GM12892 (cell line): ENCODE measurements at regions not wholly inside any gene's neighbourhood (a gene's known extent, or its start where the extent isn't known, plus 50 kb on each side); places are given as distances from the start of the nearest gene placed in this dataset.

Experiments used
- DNase-seq: peaks from one replicate; pipeline ENCODE4 v3.0.0; 2011; ENCODE audit not compliant: insufficient read length
- FAIRE-seq: peaks from 2 replicates; lab custom pipeline; 2011; peaks lifted over from hg19 to GRCh38; lab: Jason Lieb, UNC
- POLR2A ChIP-seq: IDR thresholded peaks from 2 replicates; pipeline ENCODE4 v1.6.1; 2011; ENCODE audit warnings: low read depth, low read length, control low read depth
- POLR2AphosphoS5 ChIP-seq: IDR thresholded peaks from 2 replicates; pipeline ENCODE4 v1.6.1; 2011; ENCODE audit warnings: low read depth, low read length, control low read depth
- TAF1 ChIP-seq: IDR thresholded peaks from 2 replicates; pipeline ENCODE4 v1.6.1; 2011; ENCODE audit warnings: low read depth, mild to moderate bottlenecking, control low read depth, low read length, borderline replicate concordance

DNA sequence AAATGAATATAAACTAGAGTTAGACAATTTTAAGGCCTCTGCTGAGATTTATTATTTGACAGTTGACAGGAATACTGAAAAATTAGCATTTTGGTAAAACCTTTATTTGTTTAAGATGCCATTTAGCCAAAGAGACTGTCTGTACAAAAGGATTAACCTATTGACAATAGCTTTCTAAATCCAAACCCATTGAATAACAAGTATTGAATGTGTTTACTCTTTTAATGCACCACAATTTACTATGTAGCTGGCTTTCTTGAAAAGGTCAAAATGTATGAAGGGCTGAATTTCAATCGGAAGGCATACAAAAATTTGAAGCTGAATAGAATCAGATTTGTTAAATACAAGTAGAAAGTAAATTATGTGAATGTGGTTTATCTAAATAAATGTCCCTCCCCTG, 374.5 kb downstream of the TEX13C start:
- no peak for FAIRE-seq
- TF ChIP-seq TAF1 (no peak), POLR2AphosphoS5 (no peak), POLR2A (no peak)
- no peak for DNase-seq

DNA sequence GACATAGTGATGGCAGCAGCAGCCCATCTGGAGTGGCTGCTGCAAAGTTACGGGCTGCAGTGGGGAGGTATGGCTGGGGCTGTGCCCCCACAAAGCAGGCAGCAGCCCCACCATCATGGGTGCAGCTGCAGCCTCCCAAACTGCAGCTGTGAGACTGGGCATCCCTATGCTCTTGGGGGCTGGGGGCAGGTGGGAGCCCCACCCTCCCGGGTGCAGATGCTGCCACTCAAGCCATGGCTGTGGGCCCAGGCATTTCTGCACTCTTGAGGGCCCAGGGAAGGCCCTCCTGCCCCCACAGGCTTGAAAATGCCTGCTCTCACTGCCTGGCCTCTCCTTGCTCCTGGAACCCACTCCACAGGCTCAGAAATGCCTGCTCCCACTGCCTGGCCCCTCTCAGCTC, 389.4 kb downstream of the TEX13C start:
- DNase-seq (no peak), FAIRE-seq (no peak)
- TF ChIP-seq TAF1 (no peak), POLR2A (no peak), POLR2AphosphoS5 (no peak)

DNA sequence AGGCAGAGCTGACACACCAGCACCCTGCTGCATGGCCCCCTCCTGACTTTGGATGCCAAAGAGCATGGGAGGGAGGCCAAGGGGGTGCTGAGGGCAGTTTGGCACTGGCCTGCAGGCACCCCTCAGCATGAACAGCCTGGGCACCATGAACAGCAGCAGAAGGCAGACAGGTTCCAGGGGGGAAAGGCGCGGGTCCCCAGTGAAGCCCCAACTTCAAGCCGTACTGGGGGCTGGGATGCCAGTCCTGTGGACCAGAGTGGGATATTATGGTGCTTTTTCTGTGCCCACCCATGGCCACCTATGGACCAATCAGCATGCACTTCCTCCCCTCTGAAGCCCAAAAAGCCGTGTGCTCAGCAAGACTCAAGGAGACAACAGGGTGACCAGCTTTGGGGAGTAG, 389.9 kb downstream of the TEX13C start:
- TF ChIP-seq POLR2A, result no peak
- no peak for TF ChIP-seq TAF1
- no peak for TF ChIP-seq POLR2AphosphoS5
- FAIRE-seq (no peak), DNase-seq (no peak)

DNA sequence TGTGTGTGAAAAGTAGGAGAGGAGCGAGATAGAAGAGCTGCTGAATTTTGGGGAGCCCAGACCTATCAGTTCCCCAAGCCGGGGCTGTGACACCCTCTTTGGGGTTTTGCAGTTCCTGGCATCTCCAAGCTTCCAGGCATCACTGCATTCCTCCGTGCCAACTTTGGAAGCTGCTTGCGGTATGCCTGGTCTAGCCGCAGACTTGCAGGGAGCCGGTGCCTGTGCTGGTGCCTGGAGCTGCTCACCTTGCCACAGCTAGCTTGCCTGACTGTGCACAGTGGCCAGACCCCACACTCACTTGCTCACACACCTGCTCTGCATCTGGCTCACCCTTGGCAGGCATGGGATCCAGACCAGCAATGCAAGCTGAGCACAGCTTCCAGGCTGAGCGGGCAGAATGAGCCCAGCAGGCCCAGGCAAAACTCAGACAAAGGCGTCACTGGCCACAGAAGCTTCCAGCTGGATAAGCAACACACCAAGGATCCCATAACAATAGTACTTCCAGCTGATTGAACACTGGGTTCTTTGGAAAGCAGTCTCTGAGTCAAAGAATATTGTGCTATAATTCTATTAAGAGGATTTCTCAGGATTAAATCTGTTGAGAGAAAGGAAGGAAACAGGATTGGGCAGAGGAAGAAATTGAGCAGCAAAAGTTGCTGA, 390.9 kb downstream of the TEX13C start:
- no peak for DNase-seq
- TF ChIP-seq POLR2AphosphoS5 (no peak), TAF1 (no peak), POLR2A (no peak)
- FAIRE-seq, result no peak

DNA sequence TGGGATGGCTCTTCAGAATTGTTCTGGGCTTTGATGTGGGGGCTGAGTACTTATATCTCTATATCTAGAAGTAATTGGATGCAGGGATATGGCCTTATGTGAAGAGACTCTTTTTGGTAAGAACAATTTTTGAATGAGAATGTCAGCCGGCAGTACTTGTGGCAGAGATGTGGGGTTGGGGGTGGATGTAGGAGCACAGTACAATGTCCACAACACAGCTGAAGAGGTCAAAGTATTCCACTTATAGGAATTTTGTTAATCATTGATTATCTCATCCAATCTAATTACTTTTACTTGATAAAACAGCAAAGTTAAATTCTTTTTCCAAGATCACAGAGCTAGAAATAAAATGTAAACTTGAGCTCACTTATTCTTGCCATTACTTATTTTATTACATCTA, 391.4 kb downstream of the TEX13C start:
- TF ChIP-seq POLR2AphosphoS5, result no peak
- no peak for TF ChIP-seq POLR2A
- no peak for TF ChIP-seq TAF1
- FAIRE-seq, result no peak

DNA sequence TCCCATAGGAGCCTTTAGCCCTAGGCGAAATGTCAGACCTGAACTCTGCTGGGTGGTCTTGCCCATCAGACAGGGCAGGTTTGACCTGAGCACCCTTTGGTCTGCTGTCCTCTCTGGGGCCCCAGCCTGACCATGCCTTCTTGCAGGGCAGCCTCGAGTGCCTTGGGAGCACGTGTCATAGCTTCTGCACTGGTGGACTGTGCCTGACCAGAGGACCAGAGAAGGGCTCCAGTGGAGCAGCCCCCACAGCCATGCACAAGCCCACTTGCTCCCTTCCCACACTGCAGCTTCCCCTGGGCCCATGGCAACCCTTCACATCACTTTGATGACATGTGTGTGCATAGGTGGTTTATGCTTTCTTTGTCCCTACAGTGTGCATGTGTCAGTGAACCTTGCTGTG, 394.0 kb downstream of the TEX13C start:
- DNase-seq (no peak), FAIRE-seq (no peak)
- TF ChIP-seq POLR2AphosphoS5 (no peak), TAF1 (no peak), POLR2A (no peak)

More for the DNA sequence above, 391.4 kb downstream of the TEX13C start:
- no peak for DNase-seq

DNA sequence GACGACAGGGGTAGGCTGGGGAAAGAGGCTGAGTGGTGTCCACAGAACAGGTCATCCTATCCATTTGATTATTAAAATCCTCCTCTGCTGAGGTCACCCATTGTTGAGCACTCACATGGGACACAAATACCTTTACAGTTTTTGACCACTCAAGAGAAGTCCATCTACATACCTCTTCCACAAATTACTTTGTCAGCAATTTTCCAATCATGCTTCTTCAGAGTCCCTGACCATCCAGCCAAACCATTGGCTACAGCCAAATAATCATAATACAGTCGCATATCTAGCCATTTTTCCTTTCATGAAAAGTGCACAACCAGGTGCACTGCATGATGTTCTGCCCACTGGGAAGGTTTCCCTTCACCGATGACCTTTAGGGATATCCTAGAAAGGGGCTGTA, 407.4 kb downstream of the TEX13C start:
- no peak for DNase-seq
- no peak for FAIRE-seq
- TF ChIP-seq POLR2A (no peak), TAF1 (no peak), POLR2AphosphoS5 (no peak)

DNA sequence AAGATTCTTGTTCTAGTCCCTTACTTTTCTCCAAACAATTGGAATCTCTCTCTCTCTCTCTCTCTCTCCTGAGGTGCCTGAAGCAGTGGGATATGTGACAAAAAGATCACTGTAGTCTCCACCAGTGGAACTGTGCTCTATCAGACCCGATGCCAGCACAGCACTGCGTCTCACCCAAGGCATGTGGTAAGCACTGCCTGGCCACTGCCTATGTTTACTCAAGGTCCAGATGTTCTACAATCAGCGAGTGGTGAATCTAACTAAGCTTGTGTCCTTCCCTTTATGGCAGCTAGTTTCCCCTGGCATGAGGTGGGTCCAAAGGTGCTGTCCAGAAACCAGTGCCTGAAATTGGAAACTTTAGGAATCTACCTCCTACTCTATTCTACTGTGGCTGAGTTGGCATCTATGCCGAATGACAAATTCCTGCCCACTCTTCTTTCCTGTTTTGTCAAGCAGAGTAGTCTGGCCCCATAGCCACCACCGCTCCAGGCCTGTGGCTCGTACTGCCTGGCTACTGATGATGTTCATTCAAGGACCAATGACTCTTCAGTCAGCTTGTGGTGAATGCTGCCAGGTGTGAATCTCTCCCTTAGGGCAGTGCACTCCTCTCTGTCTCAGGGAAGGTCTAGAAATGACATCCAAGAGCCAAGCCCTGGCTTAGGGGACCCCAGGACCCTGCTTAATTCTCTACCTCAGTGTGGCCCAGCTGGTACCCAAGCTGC, 416.5 kb downstream of the TEX13C start:
- TF ChIP-seq POLR2AphosphoS5 (no peak), TAF1 (no peak), POLR2A (no peak)
- FAIRE-seq (no peak), DNase-seq (no peak)

DNA sequence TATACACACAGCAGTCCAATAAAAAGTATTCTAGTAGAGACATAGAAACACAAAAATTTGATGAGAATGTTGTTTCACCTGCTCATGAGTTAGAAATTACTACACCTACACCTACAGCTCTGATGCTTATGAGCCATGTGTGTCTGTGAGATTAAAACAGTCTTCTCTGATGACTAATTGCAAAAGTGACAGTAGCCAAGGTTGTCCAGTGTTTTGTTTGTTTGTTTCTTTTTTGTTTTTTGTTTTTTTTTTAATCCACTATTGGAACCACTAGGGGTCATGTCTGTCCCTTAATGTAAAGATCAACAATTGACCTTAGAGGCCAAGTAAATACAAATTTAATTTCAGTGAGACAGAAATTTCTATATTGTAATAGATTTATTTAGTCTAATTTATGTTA, 423.1 kb downstream of the TEX13C start:
- TF ChIP-seq POLR2AphosphoS5 (no peak), TAF1 (no peak)
- DNase-seq (no peak), FAIRE-seq (no peak)

DNA sequence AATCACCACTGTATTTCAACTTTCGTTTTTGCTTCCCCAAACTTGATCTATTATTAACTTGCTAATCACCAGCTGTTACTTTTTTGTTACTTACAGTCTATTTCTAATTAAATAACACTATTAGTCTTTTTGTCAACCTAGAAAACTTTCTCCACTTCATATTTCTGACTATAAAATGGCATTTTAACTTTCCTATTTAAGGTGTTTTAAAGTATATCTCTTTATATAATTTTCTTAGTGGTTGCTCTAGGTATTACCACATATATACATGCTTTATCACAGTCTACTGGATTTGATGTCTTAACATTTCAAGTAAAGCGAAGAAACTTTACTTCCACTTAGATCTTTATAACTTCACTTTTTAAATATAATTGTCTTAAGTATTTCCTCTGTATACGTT, 421.2 kb downstream of the DCAF12L2 start:
- FAIRE-seq (no peak), DNase-seq (no peak)
- TF ChIP-seq POLR2AphosphoS5 (no peak), POLR2A (no peak), TAF1 (no peak)

DNA sequence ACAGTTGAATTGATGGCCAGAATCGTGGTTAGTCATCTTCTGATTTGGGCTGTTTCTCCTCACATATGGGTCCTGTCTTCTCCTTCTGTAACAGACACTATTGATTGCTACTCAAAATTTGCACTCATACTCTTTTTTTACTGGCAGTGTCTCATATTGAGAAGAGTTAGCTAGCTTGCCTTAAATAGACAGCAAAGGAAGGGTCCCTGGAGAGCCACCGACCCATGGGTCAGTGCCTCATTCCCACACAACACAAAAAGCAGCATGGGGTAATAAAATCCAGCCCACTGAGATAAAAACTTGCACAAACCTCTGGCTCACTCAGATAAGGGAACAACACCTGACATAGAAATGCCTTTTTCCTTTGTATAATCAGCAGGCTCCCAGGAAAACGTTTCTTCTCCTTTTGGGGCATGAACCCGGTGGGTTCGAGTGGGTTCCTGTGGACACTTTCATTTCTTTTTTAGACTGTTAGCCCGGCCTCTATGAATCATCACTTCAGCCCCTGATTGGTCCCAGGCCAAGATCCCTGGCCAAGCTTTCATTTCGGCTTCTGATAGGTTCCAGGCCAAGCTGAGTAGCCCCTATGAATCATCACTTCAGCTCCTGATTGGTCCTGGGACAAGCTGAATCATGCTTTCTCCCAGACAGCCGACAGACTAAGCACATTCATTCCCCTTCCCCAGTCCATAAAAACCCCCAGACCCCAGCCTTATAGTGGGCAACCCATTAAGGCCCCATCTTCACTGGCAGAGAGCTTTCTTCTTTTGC, 408.1 kb downstream of the DCAF12L2 start:
- FAIRE-seq, result no peak
- TF ChIP-seq POLR2A (no peak), TAF1 (no peak), POLR2AphosphoS5 (no peak)

More for the DNA sequence above, 408.1 kb downstream of the DCAF12L2 start:
- DNase-seq, result no peak
